GM19463 (cell line): ENCODE measurements at regions not wholly inside any gene's neighbourhood (a gene's known extent, or its start where the extent isn't known, plus 50 kb on each side); places are given as distances from the start of the nearest gene placed in this dataset.

ENCODE experiments used
- ATAC-seq: cut with Tn5 transposase; IDR thresholded peaks from one replicate; pipeline ENCODE4 v1.9.1; 2021; ENCODE audit warnings: mild to moderate bottlenecking, moderate library complexity; ENCODE audit not compliant: unreplicated experiment

DNA sequence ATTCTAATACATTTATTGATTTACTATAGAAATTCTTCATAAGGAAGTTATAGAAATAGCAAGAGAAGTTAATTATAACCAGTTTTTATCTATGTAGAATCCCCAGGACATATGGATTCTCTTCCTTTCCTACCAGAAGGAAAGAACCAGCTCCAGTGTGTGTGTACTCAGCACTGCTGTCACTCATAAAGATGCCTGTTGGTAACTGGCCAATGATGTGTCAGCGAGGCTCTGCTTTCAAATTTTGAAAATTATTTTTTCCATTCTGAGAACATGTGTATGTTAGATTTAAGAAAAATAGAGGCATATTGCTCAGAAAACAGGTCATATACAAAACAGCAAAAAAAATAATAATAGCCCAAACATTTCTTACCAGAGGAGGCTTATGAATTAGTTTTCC is 814.8 kb upstream of the IGFBP7 start:
- no peak for ATAC-seq

DNA sequence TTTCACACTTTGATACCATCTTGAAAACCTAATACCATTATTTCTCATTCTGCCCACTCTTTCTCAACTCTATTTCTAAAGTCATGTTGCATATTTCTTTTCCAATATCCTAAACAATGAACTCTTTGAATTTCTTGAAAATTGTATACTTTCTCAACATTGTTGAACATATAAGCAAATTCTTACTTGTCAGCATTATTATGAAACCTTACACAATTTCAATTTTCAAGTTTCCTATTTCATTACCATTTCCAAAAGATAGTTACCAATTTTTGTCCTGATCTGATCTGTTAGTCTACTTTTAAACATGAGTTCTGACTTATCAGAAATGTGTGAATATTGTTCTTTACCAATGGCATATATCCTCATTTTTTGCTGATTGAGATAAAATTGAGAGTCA is 806.3 kb upstream of the IGFBP7 start:
- ATAC-seq = no peak

DNA sequence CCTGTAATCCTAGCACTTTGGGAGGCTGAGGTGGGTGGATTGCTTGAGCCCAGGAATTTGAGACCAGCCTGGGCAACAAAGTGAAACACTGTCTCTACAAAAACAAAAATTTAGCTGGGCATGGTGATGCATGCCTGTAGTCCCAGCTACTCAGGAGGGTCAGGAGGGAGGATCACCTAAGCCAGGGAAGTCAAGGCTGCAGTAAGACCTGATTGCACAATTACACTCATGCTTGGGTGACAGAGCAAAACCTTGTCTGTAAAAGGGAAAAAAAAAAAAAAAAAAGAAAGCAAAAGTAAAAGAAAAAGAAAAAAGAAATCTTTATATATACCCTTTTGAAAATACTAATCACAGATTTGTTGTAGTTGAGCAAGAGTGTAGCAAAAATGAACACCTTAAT is 801.0 kb upstream of the IGFBP7 start:
- ATAC-seq = no peak

DNA sequence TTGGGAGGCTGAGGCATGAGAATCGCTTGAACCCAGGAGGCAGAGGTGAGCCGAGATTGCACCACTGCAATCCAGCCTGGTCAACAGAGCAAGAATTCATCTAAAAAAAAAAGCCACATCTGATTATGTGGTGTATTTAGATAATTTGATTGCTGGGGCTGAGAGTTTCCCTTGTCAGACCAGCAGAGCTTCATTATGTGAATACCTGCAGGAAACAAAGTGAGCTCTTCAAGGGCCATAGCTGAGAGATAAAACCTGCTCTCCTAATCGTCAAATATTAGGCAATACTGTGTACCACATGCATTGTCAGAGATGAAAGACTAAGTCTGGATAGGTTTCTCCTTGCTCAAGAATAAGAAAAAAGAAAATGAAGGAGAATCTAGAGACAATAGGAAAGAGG is 800.0 kb upstream of the IGFBP7 start:
- ATAC-seq = no peak

DNA sequence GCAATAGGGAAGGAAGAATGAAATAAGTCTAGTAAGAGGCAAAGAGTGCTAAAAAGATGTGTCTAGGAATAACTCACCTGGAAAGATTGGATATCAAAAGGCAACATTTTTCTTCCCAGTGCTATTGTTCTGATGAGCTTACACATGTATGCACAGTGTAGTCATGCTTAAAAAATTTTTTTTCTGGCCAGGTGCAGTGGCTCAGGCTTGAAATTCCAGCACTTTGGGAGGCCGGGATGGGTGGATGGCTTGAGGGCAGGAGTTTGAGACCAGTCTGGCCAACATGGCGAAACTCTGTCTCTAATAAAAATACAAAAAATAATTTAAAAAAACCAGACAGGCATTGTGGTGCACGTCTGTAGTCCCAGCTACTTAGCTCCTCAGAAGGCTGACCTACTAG is 795.8 kb upstream of the IGFBP7 start:
- no peak for ATAC-seq

DNA sequence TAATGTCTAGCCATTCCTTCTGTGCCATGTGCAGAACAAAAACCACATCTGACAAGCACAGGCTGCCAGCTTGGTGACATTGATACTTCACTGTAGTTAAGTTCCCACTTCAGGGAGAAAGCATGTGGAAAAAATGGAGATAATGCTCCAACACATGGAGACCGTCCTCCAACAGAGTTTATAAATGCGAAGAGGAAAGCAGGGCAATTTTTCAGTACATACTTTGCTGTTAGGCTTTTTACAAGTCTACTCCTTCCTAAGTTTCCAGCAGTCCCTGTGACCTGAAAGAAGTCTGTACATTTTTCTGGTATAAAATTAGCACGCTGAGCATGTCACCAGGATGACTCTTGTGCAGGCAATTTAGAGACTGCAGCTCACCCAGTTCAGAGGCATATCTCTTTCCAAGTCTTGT is 766.9 kb upstream of the IGFBP7 start:
- no peak for ATAC-seq

DNA sequence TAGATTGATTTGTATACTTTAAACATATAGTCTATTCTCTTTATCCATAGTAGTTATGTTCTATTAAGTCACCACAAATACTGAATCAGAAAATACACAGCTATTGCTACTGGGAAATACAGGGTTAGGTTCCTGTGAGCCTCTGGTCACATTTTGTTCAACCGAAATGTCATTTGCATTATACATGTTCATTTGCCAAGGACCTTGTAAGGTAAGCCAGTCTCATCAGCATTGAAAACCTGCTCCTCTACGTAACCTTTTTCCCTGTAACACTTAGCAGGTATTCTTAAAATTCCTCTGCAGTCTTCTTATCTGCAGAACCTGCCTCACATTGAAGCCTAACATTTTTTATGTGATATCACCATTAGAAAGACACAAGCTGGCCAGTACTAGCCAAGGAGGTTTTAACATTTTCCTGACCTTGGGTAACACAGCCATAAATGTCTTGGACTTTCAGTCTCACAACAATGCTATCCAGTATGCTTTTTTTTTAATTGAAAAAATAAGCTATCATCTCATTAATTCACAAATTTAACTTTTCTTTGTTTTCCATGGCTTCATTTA is 765.7 kb upstream of the IGFBP7 start:
- ATAC-seq = no peak

DNA sequence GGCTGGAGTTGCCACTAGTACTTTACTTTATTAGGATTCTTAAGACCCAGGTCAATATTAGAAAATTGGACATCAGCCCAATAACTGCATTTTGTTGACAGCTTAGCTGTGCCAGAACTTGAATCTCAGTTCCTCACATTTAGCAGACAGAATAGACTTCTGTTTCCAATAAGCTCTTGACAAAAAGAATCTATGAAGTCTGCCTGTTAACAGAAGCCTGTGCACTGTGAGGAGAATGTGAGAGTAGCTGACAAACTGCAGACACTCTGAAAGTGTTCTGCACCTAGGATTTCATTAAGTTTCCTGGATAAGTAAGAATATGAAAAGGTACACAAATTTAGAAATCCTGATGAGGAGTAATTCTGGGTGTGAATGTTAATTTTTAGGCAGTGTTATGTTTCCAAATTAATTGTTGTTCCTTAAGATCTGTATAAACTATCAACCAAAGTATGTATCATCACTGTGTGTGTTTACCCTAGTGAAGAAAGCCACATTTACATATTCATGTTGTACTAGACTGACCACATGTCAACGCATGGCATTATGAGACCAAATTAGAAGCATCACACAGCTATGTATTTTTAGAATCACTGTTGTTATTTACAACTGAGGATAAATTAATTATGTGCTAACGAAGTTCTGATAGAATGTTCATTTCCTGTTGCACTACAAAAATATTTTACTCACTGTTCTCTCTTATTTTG is 756.4 kb upstream of the IGFBP7 start:
- ATAC-seq = no peak

DNA sequence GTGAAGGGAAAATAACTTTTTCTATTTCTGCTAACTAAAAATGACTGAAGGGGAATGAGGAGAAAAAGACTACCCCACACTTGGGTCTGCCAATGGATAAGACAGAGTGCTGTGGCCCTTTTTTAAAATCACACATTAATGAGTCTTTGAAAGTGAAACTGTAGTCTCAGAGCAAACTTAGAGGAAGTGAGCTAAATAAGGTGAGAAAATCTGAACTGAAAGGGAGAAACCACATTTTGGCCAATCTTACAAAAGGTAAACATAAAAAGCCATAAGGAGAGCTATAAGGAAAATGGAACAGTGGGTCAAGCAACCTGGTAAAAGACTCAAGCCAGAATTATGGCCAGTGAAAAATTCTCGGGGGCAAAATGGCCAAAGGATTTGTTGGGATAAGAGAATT is 755.1 kb upstream of the IGFBP7 start:
- peak; percentile 80 for ATAC-seq

DNA sequence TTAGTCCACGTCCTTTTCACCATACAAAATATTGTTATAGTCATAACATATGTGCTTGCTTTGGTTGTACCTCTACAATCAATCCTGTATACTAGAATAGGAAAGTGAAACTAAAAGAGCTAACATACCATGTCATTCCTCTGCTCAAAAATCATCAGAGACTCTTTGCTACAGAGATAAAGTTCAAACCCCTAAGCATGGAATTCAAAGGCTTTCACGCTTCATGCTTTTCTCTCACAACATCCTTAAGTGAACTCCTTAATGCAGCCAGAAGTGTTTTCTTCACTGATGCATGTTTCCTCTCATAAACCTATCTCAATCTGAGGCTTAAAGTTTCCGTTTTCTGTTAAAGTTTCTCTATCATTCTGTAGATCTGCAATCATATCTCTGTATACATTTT is 744.6 kb upstream of the IGFBP7 start:
- peak; percentile 81 for ATAC-seq

DNA sequence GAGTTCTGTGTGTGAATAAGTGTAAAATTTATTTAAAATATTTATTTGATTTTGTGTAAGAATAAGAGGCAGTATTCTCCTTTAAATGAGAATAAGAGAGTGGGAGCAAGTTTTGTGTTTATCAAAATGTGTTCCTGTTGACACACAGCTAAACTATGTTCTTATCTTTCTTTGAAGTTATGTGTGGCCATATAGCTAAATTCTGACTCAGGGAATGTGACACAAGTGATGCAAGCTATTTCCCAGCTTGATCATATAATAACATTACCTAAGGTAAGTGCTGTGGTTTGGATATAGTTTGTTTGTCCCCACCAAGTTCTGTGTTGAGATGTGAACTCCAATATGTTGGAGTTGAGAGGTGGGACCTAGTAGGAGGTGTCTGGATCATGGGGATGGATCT is 740.0 kb upstream of the IGFBP7 start:
- no peak for ATAC-seq

DNA sequence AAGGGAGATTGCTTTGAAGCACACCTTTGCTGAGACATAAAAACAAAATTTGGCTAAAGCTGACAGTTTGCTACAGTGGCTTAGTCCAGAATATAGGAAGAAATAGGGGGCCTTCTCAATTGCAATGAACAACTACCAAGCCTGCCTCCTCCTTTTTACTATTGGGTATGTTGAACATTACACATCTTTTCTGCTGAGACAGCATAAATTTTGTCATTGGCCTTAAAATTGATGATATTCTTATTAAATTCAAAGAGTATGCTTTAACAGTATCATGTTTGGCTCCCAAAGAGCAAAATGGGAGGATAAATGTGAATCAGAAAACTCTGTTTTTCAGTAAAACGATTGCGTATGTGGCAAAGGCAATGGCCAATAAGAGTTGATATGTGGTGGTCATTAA is 721.9 kb upstream of the IGFBP7 start:
- no peak for ATAC-seq

DNA sequence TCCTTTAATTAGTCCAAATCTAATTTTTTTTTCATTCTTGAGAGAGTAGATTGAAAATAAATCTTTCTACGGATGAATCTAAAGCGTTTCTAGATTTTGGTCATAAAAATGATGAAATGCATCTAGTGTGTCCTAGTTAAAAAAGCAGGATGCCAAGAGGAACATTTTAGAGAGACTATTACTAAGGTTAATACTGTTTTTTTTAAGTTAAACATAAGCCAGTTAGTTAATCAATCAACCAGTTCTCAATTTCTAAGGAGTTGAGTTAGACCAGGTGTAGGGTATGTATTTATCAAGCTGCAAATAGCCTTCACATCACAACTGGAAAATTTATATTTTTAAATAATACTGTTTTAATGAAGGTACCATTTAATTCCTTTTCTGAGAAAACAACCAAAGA is 679.5 kb upstream of the IGFBP7 start:
- ATAC-seq = no peak

DNA sequence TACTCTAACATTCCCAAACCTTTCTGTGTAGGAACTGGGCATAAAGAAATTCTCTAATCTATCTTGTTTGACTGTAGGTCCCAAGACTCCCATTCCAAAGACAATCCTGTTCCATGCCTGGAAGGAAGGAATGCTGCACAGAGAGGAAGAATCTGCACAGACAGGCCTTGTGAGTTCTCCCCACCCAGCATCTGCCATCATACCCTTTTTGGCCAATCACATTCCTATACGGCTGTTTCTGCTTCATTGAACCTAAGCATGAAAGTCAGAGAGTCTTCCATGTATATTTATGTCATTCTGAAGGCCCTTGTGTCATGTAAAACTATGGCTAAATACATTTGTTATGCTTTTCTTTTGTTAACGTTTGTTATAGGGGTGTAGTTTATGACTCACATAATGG is 667.7 kb upstream of the IGFBP7 start:
- no peak for ATAC-seq

DNA sequence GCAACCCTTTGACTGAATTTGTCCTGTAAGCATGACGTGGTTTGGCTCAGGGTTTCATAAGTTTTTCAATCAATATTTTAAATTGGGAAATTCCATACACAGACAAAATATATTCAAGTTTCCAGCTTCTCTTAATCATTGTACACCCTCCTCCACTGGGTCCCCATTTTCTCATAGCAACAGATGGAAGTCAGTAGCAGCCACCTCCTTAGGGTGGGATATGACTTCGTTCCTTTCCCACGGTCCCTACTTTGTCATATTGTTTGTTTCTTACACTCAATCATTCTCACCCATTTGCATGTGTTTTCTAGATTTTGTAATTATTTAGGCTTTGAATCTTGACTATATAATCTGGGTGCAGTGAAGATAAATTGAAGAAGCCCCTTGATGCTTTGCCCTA is 664.5 kb upstream of the IGFBP7 start:
- no peak for ATAC-seq

DNA sequence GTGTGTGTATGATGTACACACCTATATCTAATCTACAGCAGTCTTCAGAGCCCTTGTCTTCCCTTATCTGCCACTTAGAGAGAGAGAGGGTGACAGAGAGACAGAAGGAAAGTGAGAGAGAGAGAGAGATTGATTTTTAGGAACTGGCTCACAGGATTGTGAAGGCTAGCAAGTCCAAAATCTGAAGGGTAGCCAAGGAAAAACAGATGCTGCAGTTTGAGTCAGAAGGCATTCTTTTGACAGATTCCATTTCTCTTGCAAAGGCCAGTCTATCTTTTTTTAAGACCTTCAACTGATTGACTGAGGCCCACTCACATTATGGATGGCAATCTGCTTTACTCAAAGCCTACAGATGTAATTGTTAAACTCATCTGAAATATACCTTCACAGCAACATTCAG is 664.0 kb upstream of the IGFBP7 start:
- ATAC-seq = no peak

DNA sequence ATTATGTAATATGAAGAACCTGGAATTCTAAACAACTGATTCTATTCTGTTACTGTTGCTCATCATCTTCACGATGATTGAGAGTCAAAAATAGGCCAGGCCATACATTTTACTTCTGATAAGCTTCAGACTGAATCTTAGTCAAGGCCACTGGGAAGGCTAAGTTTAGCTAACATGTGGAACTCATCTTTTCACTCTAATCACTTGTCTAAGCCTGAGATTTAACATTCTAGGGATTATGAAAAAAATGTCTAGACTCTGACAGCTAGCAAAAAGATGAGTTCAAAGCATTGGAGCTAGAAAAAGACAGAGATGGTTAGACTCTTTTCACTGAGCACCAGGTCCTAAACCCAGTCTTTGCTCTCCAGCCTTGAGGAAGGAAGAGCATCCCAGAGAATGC is 656.2 kb upstream of the IGFBP7 start:
- no peak for ATAC-seq

DNA sequence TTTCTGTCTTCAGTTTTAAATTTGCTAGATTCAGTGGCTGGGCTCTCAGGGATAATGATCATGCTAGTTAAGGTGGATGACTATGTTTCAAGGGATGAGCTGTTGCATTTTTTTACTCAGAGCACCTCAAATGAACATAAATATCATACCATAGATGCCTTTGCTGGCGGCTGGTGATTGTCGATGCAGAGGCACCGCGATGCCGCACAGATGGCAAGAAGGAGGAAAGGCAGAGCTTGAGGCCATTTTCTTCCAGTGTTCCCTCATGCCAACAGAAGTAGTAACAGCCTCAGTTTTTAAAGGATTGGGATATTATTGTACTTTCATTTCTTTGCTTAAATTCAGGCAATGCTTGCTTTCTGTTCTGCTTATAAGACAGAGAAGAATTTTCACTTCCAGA is 654.7 kb upstream of the IGFBP7 start:
- no peak for ATAC-seq

DNA sequence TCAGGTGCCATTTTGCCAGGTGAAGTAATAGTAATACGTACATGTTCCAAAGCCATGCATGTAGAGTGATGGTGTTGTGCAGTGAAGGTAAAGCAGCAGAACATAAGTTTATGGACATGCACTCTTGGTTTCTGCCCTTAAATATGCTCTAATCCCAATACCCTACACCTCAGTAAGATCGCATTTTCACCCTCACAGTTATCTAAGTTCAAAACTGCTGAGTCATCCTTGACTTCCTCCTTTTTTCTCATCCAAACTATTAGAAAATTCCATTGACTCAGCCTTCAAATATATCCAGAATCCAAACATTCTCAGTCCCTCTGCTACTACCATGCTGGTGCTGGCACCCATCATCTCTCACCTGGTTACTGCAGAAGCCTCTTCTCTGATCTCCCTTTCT is 652.9 kb upstream of the IGFBP7 start:
- no peak for ATAC-seq

DNA sequence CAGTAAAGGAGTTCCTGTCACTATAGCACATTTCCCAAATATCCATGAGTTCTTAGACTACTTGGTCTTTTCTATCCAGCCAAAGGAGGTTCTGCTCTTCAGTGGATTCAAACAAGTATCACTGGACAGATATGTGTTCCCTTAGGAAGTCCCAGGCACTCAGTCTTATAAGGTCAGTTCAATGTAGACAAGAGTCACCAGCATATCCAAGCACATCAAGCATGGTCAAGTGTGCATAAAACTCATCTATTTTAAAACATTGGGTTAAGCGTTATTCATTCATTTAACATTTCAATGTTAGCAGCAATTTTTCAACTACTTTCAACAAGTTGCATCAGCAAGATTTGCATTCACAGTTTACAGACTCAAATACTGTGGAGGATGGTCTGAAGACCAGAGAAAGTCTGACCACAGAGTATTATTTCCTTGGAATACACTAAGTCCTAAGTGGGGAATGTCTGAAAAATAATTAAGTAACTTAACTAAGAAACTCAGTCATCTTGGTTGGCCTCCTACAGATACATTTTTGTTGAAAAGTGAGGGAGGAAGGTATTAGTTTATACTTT is 630.5 kb upstream of the IGFBP7 start:
- ATAC-seq = no peak

DNA sequence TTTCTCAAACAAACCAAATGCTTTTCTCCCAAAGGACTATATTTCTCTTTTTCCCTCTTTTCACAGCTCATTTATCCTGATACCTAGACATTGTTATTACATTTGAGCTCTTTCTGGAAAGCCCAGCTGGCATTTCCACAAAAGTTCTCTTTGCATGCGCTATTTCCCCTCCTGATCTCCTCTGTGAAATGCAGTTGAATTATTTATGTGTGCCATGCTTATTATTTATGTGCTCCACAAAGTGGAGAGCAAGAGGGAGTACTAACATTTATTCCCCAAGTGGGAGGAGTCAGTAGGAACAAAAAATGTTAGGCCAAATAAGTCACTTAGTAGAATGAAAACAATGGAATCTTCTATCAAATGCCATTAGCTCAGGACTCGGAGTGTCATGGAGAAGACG is 626.6 kb upstream of the IGFBP7 start:
- no peak for ATAC-seq

DNA sequence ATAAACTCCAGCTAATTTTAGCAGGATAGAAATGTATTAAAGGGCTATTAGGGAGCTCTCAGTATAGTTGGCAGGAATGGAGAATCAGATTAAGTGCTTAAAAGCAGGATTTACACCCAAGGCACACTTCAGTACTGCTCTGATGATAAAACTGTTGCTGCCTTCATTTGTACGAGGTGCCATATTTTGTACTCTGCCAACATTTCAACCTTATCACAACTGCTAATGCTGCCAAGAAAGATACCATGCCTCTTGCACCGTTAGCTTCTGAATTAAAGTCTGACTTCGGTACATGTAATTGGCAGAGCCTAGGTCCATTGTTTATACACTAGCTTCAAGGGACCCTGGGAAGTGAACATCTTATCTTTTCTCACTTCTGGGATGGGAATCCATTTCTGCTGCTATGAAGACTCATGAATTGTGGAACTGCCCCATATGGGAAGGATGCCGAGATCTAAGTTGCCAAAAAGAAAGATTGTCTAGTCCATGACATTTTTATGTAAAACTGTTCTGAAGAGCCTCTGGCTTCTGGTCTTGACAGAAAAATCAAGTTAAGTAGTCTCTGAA is 624.0 kb upstream of the IGFBP7 start:
- no peak for ATAC-seq
